ENCODE measurements at regions not wholly inside any gene's neighbourhood (a gene's known extent, or its start where the extent isn't known, plus 50 kb on each side); places are given as distances from the start of the nearest gene placed in this dataset.

DNA sequence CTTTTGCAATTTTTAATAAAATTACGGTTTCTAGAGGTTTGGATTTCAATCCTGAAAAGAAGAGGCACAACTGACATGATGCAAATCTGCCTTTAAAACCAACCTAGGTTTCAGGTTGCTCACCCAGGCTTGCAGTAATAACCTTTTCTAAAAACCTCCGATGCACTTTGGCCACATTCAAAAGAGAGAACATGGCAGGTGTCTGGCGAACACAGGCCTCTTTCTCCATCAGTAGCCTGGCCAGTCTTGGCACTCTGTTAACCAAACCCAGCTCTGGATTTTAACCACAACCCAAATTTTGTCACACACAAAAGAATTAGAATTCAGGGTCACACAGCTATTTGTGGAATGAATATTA is 55.8 kb upstream of the MAFB start:
- H3K27me3 ChIP-seq = no peaks in the 10 kb centered on the region
- TF ChIP-seq, protein P1, sequence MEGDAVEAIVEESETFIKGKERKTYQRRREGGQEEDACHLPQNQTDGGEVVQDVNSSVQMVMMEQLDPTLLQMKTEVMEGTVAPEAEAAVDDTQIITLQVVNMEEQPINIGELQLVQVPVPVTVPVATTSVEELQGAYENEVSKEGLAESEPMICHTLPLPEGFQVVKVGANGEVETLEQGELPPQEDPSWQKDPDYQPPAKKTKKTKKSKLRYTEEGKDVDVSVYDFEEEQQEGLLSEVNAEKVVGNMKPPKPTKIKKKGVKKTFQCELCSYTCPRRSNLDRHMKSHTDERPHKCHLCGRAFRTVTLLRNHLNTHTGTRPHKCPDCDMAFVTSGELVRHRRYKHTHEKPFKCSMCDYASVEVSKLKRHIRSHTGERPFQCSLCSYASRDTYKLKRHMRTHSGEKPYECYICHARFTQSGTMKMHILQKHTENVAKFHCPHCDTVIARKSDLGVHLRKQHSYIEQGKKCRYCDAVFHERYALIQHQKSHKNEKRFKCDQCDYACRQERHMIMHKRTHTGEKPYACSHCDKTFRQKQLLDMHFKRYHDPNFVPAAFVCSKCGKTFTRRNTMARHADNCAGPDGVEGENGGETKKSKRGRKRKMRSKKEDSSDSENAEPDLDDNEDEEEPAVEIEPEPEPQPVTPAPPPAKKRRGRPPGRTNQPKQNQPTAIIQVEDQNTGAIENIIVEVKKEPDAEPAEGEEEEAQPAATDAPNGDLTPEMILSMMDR (IDR thresholded peaks at IDR 0.05) = no peak
- no peak for TF ChIP-seq POLR2A (IDR thresholded peaks at IDR 0.05)
- TF ChIP-seq EP300 (IDR thresholded peaks at IDR 0.05) = no peak
- no peak overlapping the region for H3K27ac ChIP-seq
- WGBS, 2 donors = 66 to 82% methylated on average over 3 of the region's 3 CpGs
- H3K4me3 ChIP-seq = no peak overlapping the region
- H3K36me3 ChIP-seq = no peaks in the 10 kb centered on the region
- no peaks in the 10 kb centered on the region for H3K9me3 ChIP-seq
- no peaks in the 10 kb centered on the region for H3K4me1 ChIP-seq
- DNase-seq (ENCODE audit: low spot score in 2 of 2) = no peak

DNA sequence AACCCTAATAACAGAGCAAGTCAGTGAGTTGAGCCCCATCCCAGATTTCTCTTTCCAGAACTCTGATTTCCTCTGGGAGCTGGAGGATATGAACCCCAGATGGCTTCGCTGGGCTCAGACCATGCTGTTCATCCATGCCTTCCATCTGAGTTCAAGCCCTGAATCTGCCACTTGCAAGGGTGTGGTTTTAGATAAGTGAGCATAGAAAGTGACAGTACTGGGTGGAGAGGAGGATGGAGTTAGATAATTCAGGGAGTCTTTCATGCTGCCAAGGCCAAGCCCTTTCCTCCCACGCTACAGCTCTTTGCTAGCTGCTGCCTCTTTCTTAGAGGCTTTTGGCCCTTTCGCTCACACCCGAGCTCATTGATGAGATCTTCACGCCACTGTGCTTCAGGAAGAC is 57.2 kb upstream of the MAFB start:
- Histone ChIP-seq H3K9me3 (no peaks in the 10 kb centered on the region), H3K27ac (no peak overlapping the region), H3K36me3 (no peaks in the 10 kb centered on the region), H3K4me1 (no peaks in the 10 kb centered on the region), H3K4me3 (no peak overlapping the region), H3K27me3 (no peaks in the 10 kb centered on the region)
- DNase-seq (ENCODE audit: low spot score in 2 of 2) = no peak
- TF ChIP-seq, protein P1 (IDR thresholded peaks at IDR 0.05) = no peak
- TF ChIP-seq EP300 (IDR thresholded peaks at IDR 0.05) (no peak), POLR2A (IDR thresholded peaks at IDR 0.05) (no peak)
- 70 to 78% methylated on average over 5 of the region's 5 CpGs for WGBS, 2 donors

DNA sequence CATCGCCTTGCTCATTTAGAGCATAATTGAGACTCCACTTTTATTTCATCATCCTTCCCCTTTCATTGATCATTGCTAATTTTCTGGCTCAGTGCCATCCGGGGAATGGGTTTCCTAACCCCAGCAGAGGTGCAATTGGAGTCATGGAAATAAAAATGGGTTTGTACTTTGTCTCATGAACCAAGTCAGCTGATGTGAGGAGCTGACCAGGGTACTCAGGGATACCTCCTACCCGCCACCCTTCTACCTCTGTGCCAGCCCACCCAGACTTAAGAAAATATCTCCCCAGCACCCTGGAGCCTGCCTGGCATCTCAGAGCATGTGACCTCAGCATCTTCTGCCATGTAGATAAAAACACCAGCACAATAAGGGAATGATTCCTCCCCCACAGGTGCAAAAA is 59.1 kb upstream of the MAFB start:
- Histone ChIP-seq H3K27ac (no peak overlapping the region), H3K4me3 (no peak overlapping the region), H3K4me1 (no peaks in the 10 kb centered on the region), H3K27me3 (no peaks in the 10 kb centered on the region), H3K9me3 (no peaks in the 10 kb centered on the region), H3K36me3 (no peaks in the 10 kb centered on the region)
- TF ChIP-seq EP300 (IDR thresholded peaks at IDR 0.05) (no peak), POLR2A (IDR thresholded peaks at IDR 0.05) (no peak)
- TF ChIP-seq, protein P1 (IDR thresholded peaks at IDR 0.05) = no peak
- DNase-seq (ENCODE audit: low spot score in 2 of 2) = no peak
- WGBS, 2 donors = 86 to 88% methylated on average over 3 of the region's 3 CpGs

DNA sequence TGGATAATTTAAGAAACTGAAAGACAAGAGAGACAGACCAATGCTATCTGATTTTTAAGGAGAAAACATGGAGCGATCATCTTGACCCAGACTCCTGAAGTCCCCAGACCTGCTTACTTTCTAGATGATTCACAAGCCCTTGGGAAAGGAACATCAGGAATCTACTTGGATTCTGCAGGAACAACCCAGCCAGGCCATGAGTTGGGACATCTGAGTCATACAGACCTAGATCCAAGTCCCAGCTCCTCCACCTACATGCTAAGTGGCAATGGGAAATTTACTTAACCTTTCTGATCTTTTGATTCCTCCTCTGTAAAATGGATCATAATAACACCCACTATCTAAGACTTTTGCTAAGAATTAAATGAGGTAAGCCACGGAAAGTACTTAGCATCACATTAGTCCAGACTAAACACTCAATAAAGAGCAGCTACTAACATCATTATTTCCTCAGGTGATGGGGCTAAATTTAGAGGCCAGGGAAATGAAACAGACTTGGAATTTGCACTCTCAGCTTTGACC is 61.0 kb upstream of the MAFB start:
- H3K27ac ChIP-seq = no peak overlapping the region

DNA sequence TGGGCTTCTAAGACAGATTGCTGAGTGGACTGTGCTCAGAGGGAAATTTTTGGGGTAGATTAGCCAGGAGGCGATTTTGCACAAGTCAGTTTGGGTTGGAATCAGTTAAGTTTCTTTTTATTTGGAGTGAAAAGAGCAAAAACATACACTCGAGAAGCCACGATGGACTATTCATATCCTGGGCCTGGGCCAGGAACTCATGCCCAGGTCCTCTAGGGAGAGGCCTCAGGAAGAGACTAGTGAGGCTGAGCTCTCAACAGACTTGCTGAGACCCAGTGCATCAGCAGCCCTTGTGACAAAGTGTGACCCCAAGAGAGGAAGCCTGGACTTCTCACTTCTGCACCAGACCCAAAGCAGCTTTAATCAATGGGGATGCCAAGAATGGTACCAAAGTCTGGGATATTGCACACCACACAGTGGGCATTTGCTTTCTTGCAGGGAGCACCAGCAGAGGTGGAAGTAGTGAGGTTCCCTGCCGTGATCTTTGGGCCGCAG is 61.6 kb upstream of the MAFB start:
- TF ChIP-seq, protein P1 (IDR thresholded peaks at IDR 0.05) = no peak
- no peak for TF ChIP-seq POLR2A (IDR thresholded peaks at IDR 0.05)
- no peak for TF ChIP-seq EP300 (IDR thresholded peaks at IDR 0.05)
- no peaks in the 10 kb centered on the region for H3K9me3 ChIP-seq
- H3K4me1 ChIP-seq = peaks cover 0 to 6% (median 0%) of the 10 kb centered on the region in 4 donors
- no peak for DNase-seq (ENCODE audit: low spot score in 2 of 2)
- no peak overlapping the region for H3K4me3 ChIP-seq
- H3K27ac ChIP-seq = no peak overlapping the region
- no peaks in the 10 kb centered on the region for H3K36me3 ChIP-seq
- no peaks in the 10 kb centered on the region for H3K27me3 ChIP-seq
- 34 to 43% methylated on average over 5 of the region's 5 CpGs for WGBS, 2 donors

More for the DNA sequence above, 61.0 kb upstream of the MAFB start:
- Histone ChIP-seq H3K9me3 (no peaks in the 10 kb centered on the region), H3K36me3 (no peaks in the 10 kb centered on the region), H3K27me3 (no peaks in the 10 kb centered on the region), H3K4me1 (peaks cover 0 to 6% (median 0%) of the 10 kb centered on the region in 4 donors), H3K4me3 (no peak overlapping the region)
- no peak for DNase-seq (ENCODE audit: low spot score in 2 of 2)
- 55 to 63% methylated on average over 2 of the region's 2 CpGs for WGBS, 2 donors
- TF ChIP-seq EP300 (IDR thresholded peaks at IDR 0.05) = no peak
- no peak for TF ChIP-seq POLR2A (IDR thresholded peaks at IDR 0.05)
- TF ChIP-seq, protein P1 (IDR thresholded peaks at IDR 0.05) = no peak
